HG03064 (cell line): ENCODE measurements at regions not wholly inside any gene's neighbourhood (a gene's known extent, or its start where the extent isn't known, plus 50 kb on each side); places are given as distances from the start of the nearest gene placed in this dataset.
"Not testable (repeated sequence)": the region's sequence is repeated elsewhere in the genome, so short reads cannot be mapped to it uniquely, and the experiment has no call there.

Source experiments
- ATAC-seq: cut with Tn5 transposase; IDR thresholded peaks from one replicate; pipeline ENCODE4 v1.9.1; 2021; ENCODE audit warnings: low read depth; ENCODE audit not compliant: unreplicated experiment

DNA sequence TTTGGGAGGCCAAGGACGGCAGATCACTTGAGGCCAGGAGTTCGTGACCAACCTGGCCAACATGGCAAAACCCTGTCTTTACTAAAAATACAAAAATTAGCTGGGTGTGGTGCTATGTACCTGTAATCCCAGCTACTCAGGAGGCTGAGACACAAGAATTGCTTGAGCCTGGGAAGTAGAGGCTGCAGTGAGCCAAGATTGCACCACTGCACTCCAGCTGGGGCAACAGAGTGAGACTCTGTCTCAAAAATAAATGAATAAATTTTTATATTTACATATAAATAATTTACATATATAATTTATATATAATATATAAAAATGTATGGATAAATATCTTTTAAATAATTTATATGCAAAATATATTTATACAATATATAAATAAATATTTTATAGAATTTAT lies 263.3 kb downstream of the TPBG start:
- not testable (repeated sequence) for ATAC-seq

DNA sequence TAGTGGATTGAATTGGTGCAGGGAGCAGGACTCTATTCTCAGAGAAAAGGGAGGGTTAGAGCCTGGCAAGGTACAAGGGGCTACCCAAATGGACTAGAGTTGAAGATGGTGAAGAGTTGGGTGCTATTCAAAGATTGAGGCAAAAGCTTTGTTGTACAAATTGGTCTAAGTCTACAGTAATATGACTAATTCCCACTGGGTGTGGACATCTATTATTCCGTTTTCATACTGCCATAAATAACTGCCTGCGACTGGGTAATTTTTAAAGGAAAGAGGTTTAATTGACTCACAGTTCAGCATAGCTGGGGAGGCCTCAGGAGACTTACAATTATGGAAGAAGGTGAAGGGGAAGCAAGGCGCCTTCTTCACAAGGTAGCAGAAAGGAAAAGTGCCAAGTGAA lies 266.3 kb downstream of the TPBG start:
- no peak for ATAC-seq

DNA sequence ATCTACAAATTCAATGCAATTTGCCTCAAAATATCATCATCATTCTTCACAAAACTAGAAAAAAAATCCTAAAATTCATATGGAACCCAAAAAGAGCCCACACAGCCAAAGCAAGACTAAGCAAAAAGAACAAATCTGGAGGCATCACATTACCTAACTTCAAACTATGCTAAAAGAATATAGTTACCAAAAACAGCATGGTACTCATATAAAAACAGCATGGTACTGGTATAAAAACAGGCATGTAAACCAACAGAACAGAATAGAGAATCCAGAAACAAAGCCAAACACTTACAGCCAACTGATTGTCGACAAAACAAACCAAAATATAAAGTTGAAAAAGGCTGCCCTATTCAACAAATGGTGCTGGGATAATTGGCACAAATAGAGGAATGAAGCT lies 278.1 kb downstream of the TPBG start:
- ATAC-seq, result no peak

DNA sequence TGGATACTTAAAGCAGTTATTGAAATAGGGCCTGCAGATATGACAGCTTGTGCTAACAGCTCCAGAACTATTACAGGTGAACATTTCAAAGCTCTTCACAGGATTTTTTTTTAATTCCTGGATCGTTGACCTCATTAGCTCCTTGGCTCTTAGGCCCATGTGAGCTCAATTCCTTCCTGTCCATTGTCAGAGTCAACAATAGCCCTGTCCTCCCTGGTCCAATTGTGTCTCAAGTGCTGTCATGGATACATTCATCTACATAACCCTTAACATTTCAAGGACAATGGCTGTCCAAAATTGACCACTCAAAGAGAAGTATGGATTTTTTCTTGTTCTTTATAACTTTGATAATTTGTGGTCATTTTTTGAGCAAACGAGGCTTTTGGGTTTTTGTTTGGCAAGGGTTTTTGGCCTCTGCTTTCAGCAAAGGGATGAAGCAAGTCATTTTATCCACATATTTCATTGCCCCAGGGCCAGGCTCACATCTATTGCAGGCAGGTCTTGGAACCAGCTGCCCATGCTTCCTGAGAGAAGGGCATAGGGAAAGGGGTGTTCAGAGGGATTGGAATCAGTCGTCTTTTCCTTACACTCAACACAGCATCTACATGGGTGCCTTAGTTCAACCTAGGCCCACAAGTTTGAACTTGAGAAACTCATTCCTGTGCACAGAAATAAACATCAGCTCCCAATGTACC lies 282.1 kb downstream of the TPBG start:
- no peak for ATAC-seq

DNA sequence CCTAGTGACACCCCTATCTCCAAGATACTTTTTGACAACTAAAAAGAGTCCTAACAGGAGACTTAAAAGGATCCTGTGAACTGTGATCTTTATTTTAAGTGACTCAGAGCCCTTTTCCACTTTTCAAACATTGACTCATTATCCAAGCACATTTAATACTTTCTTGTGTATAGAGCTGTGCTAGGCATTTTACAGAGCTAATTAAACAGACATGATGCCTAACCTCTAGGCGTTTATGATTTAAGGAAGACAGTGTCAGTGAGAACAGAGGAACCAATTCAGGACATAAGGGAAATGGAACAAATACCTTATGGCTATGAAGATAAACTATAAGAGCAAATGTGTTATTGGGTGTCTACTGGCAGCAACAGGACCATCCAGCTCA lies 282.6 kb downstream of the TPBG start:
- ATAC-seq, result no peak

DNA sequence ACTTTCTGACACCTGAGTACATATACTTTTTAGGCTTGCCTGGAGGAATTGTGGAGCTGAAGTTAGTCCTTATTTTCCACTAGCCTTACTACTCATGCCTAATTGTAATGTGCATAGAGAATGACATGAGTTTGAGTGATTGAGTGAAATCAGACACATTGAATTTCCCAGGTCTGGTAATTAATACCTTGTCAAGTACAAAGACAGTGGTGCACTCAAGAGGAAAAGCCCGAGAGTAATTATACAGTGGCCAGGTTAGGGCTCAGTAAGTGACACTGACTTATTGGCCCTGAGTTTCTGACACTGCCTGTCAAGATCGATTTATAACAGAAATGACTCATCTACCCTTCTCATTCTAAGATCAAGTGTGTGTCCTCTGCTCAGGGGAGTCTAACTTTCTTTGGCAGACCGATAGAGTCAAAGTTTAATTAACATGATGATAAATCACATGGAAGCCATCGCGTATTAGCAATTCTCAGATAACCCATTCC lies 288.3 kb downstream of the TPBG start:
- ATAC-seq, result no peak

DNA sequence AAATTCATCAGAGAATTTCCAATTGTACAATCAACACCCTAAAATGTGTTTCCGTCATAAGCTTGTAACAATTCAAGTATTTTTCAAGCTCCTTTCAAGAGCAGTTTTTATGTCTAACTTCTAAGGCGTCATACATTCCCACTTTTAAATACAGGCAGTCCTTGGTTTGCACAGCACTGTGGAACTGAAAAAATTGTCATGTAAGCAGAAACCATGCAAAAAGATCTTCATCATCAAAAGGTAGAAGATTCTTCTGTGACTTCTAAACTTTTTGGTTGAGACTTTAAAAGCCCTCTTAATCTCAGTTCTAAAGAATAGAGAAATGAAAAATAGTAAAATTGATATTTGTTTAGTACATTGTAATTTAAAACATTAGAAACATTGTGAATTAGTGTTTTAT lies 315.6 kb downstream of the TPBG start:
- ATAC-seq, result no peak

DNA sequence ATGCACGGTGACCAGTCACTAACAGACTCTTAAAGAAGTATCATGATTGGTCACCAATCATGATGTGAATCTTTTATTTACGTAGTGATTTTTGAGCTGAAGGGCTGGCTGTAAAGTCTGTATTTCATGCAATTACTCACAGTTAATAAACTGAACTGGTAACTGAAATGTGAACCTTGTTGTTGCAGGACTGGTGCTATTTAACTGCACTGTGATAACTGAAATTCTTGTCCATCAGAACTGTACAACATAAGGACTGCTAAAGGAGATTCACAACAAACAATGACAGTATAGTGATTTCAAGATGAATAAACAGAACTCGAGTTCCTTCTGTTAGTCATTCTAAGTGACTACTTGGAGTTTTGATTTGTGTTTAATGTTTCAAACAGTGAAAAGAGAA lies 316.6 kb downstream of the TPBG start:
- ATAC-seq, result no peak

DNA sequence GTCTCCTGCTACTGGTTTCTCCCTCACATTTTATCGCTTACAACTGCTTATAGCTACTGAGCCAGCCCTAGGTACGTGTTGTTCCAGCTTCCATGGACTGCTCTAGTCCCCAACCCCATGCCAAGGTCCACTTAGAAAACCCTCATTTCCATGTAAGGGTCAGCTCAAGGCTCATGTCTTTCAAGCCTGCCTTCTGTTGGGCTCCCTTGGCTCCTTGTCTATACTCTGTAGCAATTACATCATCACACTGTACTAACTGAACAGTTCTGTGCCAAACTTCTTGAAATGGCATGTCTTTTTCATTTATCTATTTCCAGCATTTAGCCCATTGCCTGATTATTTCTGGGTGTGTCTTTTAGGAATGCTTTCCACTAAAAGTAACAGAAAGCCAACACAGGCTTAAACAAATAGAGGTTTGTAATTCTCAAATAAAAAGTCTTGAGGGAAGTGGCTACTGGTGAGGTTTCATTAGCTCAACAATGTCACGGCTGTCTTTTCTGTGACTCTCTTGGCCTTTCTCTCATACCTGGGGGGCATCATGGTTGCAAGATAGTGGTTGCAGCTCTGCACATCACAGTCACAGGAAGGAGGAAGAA lies 317.6 kb downstream of the TPBG start:
- ATAC-seq, result no peak

DNA sequence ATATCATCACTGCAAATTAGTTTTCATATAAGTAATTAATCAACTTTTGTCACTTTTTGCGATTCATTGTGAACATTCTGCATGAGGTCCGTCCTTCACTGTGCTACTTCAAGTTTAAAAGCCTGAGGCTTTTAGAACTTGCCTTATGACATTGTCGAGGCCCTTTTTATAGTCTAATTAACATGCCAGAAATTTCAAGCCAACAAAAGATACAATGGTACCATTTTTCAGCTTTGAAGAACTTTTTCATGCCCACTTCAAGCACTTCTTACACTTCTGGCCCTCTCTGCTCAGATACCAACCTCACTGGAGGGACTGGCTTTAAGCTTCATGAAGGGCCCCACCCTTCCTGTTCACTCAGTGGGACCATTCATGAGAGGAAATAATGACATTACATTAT lies 323.1 kb downstream of the TPBG start:
- no peak for ATAC-seq

DNA sequence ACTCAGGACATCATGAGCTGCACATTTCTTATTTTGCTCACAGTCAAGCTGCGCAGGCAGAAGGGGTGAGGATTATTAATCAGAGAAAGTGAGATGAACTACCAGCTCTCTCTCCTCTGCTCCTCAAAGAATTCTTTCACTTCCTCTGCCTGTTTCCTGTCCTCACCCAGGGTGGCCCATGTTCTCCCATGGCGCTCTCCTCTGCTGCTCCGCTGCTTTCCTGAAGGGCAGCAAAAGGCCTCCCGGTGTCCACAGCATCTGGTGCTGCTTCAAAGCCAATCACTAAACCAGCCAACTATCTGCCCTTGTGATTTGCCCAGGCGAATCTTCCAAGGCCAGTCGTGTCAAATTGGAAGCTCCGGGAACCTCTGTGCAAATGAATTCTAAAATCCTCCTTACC lies 324.2 kb downstream of the TPBG start:
- no peak for ATAC-seq

DNA sequence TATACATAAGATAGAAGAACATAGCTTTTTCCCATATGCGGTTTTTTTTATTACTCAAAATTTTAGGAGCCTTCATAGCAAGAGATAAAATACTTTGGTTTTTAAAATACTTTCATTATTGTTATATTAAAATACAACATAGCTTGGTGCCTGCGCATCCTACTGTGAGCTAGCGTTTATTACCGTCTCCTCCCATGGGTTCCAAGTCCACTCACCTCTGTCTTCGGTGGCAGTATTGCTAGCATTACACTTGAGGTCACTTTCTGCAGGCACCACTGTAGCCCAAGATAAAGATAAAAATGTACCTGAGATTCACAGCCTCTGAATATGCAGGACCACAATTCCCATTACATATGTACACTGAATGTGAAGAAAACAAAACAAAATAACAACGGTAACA lies 326.7 kb downstream of the TPBG start:
- ATAC-seq, result no peak

DNA sequence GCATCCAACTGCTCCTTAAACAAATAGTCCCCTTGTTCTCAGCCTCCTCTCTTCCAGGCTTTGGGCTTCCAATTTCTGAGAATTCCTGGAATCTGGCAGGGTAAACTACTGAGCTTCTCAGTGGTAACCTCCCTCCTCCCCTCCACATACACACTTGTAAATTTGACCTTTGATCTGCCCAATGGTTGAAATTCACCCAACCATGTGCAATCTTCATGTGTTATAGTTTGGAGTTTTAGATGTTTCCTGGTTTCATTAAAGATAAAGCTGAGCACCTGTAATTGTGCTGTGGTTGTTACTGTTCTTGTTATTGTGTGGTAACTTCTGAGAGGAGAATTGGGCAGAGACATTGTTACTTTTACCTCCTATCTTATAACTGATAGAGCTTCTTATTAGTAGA lies 328.4 kb downstream of the TPBG start:
- ATAC-seq, result no peak

DNA sequence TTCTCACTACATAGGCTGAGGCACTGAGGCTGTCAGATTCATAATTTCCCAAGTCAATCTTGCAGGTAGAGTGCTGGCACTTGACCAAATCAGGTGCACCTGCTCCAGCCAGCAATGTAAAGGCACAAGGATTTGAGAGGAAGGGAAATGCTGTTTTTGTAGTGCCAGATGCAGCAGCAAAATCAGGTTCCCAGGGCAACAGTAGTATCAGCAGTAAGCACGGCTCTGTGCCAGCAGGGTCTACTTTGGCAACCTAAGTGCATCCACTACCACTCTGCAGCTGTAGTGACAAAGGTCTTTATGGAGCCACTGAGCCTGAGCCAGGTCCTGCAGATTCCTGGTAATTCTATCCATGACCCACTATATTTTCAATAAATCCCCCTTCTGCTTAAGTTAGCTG lies 329.5 kb downstream of the TPBG start:
- no peak for ATAC-seq

DNA sequence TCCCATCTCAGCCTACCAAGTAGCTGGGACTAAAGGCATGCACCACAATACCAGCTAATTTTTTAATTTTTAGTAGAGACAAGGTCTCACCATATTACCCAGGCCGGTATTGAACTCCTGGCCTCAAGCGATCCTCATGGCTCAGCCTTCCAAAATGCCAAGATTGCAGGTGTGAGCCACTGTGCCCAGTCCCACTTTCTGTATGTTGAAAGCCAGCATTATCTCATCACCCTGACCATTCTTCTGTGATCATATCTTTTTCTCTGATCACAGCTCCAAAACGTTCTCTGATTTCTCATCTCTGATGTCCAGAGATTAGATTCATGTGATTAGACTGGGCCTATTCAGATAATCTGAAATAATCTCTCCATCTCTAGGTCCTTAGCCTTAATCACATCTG lies 337.7 kb downstream of the TPBG start:
- ATAC-seq, result no peak

DNA sequence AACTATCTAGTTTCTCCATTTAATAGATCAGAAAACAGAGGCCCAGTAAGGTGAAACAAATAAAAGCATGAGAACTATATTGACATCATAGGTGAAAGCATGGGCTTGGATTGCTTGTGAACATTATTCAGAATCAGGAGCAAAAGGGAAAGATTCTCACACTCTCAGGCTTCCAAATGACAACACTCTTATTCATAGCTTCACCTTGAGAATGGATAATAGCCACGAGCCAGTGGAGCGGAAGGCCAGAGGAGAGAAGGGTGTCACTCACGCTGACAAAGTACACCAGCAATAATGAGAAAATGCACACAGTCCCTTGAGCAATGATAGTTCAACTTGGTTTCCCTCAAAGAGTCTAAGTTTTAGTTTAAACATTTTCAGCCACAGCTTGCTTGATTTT lies 339.0 kb downstream of the TPBG start:
- ATAC-seq, result no peak

DNA sequence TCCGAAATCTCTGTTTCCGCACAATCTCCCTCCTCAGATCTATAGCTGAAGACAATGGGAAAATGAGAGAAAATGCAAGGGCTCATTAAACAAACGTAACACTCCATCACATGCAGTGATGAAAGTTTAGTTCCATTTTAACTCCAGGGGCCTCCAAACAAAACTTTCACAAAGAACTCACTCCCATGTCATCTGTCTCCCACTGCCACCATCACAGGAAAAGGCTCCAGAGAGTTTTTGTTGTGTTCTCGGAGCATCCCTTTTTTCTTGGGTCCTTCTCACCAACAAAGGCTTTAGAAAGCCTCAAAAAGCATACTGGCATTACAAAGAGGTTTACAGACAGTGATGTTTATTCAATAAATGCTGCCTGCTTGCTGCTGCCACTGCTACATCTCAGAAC lies 339.6 kb downstream of the TPBG start:
- no peak for ATAC-seq

DNA sequence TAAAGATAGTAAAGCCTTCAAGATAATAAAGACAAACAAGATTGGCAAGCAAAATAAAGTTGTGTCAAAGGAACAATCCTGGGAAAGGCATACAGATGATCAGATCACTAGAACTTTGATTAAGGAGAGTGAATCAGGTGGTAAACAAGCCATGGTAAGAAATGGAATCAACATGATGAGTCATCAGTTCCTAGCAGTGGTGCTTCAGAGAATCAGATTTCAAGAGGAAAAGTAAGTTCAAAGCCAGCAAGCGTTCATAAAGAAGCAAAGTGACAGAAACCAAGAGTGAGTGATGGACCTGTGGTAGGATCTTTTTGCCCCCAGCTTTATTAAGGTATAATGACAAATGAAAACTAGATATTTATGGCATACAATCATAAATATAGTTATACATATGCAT lies 340.4 kb downstream of the TPBG start:
- no peak for ATAC-seq

DNA sequence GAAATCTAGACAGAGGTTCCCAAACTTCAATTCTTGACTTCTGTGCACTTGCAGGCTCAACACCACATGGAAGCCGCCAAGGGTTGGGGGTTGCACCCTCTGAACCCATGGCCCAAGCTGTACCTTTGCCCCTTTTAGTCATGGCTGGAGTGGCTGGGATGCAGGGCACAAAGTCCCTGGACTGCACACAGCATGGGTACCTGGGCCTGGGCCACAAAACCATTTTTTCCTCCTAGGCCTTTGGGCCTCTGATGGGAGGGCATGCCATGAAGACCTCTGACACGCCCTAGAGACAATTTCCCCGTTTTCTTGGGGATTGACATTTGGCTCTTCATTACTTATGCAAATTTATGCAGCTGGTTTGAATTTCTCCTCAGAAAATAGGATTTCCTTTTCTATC lies 342.0 kb downstream of the TPBG start:
- ATAC-seq, result no peak

DNA sequence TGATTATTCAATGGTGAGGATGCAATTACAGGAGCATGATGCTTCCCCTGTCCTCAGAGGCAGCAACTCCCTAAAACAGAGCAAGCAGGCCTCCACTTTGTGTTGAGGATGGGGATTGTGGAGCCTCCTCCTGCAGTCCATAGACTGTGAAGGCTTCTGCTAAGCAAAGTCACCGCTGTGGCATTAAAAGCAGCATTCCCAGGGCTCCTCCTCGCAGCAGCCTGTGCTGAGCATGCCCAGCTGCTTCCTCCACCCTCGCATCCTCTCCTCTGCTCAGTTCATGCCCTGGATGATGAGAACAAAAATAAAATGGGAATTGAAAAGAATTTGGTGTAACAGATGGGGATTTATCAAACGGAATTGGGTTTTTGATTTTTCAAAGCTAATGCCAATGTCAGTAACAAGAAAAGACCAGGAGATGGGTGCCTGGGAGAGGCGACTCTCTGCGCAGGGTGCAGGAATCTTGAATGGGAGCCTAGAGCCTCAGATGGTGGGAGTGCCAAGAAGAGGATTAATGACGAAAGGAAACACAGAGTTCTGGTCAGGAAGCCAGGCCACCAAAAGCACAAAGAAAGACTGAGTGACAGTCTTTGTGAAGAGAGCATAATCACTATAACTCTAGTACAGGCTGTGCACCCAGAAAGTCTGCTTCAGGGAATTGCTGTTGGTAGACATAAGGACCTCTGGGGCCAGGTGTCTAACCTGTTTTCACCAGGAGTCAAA lies 347.6 kb downstream of the TPBG start:
- no peak for ATAC-seq

DNA sequence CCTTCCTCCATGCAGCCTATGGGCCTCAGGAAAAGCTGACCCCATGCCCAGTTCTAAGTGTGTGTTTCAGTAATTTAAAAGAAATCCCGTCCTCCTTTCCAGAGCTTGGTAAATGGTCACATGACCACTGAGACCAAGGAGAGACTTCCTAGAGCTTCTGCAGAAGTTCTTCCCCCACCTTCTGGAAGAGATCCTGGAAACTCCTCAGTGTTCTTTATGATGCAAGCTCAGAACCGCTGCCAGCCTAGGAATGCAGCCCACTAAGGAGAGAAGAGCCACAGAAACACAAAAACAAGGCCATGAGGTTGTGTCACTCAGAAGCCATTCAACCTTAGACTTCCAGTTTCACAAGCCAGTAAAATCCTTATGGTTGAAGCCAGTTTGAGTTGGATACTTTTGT lies 348.4 kb downstream of the TPBG start:
- ATAC-seq, result no peak

DNA sequence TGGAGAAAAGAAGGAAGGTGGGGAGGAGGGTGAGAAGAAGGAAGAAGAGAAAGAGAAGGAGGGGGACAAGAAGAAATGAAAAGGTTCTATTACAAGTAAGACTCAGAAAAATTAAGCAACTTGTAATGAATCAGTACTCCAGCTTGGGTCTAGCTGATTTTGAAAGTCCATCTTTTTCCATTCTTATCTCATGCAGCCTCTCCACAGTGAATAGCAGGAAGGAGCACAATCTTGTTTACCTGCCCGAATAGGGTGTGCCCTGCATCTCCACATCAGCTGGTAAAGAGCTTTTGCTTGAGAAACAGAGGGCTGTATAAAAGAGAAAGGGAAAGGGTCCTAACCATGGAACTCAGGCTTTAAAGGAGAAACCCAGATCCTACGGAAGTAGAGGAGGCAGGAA lies 348.8 kb downstream of the TPBG start:
- no peak for ATAC-seq
